ENCODE measurements at regions not wholly inside any gene's neighbourhood (a gene's known extent, or its start where the extent isn't known, plus 50 kb on each side); places are given as distances from the start of the nearest gene placed in this dataset.

DNA sequence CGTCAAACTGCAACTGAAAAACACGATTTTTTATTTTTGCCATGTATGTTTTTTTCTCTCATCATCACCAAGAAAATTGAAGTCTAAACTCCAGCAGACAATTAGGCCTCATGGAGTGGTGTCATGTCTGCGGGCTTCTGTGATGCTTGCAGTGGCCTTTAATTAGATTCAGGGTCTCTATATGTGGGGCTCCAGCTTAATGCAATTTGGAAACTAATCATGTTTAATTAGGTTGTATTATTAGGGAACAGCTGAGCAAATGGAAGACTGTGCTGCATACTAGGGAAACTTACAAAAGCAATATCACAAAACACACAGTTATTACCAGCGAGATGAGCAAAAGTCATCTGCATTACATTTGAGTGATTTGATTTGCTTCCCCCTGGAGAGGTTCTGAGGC lies 132.9 kb upstream of the PMEPA1 start:
- Histone ChIP-seq H3K14ac (replicated peaks; ENCODE audit: low read depth, low read length) (no peak overlapping the region), H3K4ac (ENCODE audit: low read depth, low read length) (no peak overlapping the region), H3K27me3 (ENCODE audit: control insufficient read depth, insufficient read depth, low read length) (peaks cover 20% of the 10 kb centered on the region), H3K27ac (ENCODE audit: insufficient read depth, low read length) (no peak overlapping the region), H2BK20ac (ENCODE audit: low read depth, low read length) (no peak overlapping the region), H2AFZ (replicated peaks; ENCODE audit: low read length, poor library complexity) (no peak overlapping the region), H3K9me1 (ENCODE audit: insufficient read depth, low read length) (no peaks in the 10 kb centered on the region), H3K4me2 (ENCODE audit: low read depth, low read length) (no peak overlapping the region), H3K9ac (ENCODE audit: low read depth, low read length) (no peak overlapping the region), H3K4me3 (ENCODE audit: insufficient read depth, low read depth, low read length) (no peak overlapping the region), H3K36me3 (ENCODE audit: control insufficient read depth, insufficient read depth, low read length) (no peaks in the 10 kb centered on the region), H2BK120ac (ENCODE audit: low read depth, low read length) (no peak overlapping the region), H2AK5ac (ENCODE audit: low read depth, low read length) (no peak overlapping the region), H3K18ac (ENCODE audit: low read depth, low read length) (no peak overlapping the region), H4K20me1 (ENCODE audit: insufficient read depth, low read length) (no peaks in the 10 kb centered on the region), H2BK15ac (ENCODE audit: low read depth, low read length) (no peak overlapping the region), H4K5ac (ENCODE audit: low read depth, low read length) (no peak overlapping the region), H3K9me3 (ENCODE audit: control insufficient read depth, insufficient read depth, low read length) (no peaks in the 10 kb centered on the region), H2AK9ac (replicated peaks; ENCODE audit: low read depth, low read length, poor library complexity) (no peak overlapping the region), H2BK5ac (ENCODE audit: low read depth, low read length, poor library complexity, severe bottlenecking) (no peak overlapping the region), H4K8ac (ENCODE audit: low read depth in 2 of 2, low read length in 2 of 2) (no peak overlapping the region), H4K91ac (ENCODE audit: insufficient read depth, low read depth, low read length) (no peak overlapping the region), H3K4me1 (ENCODE audit: control insufficient read depth, insufficient read depth, low read length) (no peaks in the 10 kb centered on the region), H3K79me1 (ENCODE audit: low read depth in 1 of 2, low read length in 2 of 2) (no peaks in the 10 kb centered on the region), H3K56ac (ENCODE audit: extremely low read depth, insufficient read depth, low read length) (no peak overlapping the region), H3K23ac (ENCODE audit: low read depth, low read length) (no peak overlapping the region)
- DNase-seq (no peak), ATAC-seq (ENCODE audit: low read depth) (no peak)
- in situ Hi-C loops (cut with MboI; ENCODE audit: low sequenced_read_pairs) (no loop called here), intact Hi-C loops (cut with micrococcal nuclease) (loop anchor here (10.0 kb wide), 1 partner anchor 188 kb away; no protein-coding TSS in a partner anchor), dilution Hi-C loops (cut with HindIII; ENCODE audit: low sequenced_read_pairs, unreplicated experiment) (no loop called here)
- WGBS, 2 experiments (ENCODE audit: extremely low coverage in 2 of 2, insufficient read length in 1 of 2) = no CpG with 5 or more reads among the region's 4 CpGs
- POLR2A ChIA-PET (ENCODE audit: unreplicated experiment) = no interaction called here
- CTCF ChIA-PET = no interaction called here
- TF ChIP-seq SMC3 (IDR thresholded peaks at IDR 0.05; ENCODE audit: low read depth, low read length) (no peak), MAZ (IDR thresholded peaks at IDR 0.05; ENCODE audit: borderline replicate concordance, low read depth, low read length) (no peak), CHD1 (IDR thresholded peaks at IDR 0.05; ENCODE audit: low read depth, low read length) (no peak), RFX5 (IDR thresholded peaks at IDR 0.05; ENCODE audit: low read depth, low read length) (no peak)
- TF ChIP-seq, protein P1, sequence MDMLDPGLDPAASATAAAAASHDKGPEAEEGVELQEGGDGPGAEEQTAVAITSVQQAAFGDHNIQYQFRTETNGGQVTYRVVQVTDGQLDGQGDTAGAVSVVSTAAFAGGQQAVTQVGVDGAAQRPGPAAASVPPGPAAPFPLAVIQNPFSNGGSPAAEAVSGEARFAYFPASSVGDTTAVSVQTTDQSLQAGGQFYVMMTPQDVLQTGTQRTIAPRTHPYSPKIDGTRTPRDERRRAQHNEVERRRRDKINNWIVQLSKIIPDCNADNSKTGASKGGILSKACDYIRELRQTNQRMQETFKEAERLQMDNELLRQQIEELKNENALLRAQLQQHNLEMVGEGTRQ (IDR thresholded peaks at IDR 0.05; ENCODE audit: low read depth, low read length) = no peak
- BruUV-seq (replicated peaks) = no TSS peak

Measured in IMR-90 (cell line).